GM12874 (cell line): ENCODE measurements at regions not wholly inside any gene's neighbourhood (a gene's known extent, or its start where the extent isn't known, plus 50 kb on each side); places are given as distances from the start of the nearest gene placed in this dataset.

ENCODE experiments used
- TF ChIP-seq, protein P1 (sequence below): IDR thresholded peaks from 2 replicates; pipeline ENCODE4 v1.5.1; 2011; ENCODE audit warnings: low read depth, mild to moderate bottlenecking, control low read depth, low read length, moderate library complexity; ENCODE audit not compliant: insufficient read depth

DNA sequence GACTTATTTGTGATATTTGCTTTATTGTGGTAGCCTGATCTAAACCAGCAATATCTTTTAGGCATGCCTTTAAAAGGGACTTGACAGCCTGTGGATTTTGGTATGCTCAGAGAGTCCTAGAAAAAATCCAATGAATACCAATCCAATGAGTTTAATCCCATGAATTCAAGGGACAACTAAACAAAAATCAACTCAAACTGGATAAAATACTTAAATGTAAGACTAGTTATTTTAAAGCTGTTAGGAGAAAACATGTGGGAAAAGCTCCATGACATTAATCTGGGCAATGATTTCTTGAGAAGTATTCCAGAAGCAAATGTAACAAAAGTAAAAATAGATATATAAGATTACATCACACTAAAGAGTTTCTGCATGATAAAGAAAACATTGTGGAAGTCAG, 711.5 kb upstream of the PITX2 start:
- TF ChIP-seq, protein P1, sequence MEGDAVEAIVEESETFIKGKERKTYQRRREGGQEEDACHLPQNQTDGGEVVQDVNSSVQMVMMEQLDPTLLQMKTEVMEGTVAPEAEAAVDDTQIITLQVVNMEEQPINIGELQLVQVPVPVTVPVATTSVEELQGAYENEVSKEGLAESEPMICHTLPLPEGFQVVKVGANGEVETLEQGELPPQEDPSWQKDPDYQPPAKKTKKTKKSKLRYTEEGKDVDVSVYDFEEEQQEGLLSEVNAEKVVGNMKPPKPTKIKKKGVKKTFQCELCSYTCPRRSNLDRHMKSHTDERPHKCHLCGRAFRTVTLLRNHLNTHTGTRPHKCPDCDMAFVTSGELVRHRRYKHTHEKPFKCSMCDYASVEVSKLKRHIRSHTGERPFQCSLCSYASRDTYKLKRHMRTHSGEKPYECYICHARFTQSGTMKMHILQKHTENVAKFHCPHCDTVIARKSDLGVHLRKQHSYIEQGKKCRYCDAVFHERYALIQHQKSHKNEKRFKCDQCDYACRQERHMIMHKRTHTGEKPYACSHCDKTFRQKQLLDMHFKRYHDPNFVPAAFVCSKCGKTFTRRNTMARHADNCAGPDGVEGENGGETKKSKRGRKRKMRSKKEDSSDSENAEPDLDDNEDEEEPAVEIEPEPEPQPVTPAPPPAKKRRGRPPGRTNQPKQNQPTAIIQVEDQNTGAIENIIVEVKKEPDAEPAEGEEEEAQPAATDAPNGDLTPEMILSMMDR = no peak

DNA sequence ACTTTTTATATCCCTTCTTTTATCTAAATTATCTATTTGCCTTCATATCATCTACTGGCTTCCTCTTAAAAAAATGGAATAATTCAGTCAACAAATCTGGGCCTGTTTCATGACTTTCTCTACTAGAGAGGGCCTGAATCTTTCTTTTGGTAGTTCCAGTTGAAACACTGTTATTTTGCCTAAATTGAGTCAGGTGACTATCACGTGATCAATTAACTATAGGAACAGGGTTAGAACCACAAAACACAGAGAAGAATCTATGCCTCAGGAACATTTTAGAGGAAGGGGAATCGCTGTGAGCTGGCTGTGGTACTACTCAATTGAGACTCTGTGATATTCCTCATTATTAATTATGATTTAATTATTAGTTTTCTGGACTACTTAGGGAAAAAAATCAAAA, 736.7 kb upstream of the PITX2 start:
- TF ChIP-seq, protein P1 = no peak

DNA sequence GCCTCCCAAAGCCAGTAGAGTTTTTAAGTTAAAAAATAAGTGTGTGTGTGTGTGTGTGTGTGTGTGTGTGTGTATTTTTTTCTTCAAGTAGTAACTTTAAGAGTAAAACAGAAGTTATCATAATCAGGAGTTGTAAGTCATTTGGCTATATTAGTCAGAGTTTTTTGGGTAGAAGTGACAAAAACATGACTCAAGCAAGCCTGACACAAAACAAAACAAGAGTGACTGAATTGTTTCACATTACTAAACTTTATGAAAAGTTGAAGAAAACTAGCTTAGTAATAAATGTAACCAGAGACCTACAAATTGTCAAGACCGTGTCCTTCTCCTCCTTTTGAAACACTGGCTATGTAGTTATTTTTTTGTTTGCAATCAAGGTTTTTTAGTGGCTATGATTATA, 738.0 kb upstream of the PITX2 start:
- TF ChIP-seq, protein P1 = no peak

DNA sequence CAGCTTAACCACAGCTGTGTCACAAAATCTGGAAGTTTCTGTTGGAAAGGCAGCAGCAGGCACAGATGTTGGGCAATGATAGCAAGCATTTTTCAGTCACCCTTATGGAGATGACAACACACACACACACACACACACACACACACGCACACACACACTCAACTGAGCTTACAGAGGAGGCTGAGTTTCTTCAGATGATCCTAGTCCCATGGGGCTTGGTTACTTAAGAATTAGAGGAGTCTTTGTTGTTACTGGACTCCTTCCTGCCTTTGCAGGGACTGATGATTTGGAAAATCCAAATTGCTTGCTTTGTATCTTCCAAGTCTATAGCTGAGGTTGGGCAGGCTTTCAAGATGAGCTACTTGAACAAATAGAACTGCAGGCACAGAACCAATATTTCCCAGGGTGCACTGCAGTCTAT, 740.1 kb upstream of the PITX2 start:
- TF ChIP-seq, protein P1 = no peak

DNA sequence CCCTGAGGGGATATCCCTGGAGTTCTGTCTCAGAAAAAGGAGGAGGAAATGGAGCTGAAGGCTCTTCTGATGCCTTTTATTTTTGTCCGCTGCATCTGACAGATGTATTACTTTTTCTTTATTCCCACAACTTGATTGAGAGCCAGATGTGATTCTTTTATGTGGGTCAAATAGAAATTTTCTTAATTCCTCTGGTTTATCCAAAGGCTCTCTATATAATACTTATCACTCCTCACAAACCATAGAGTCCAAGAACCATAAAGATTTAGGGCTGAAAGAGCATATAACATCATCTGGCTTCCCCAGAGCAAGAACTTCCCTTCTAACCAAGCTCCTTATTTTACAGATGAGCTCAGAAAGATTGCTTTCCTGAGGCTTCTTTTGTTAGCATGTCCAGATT, 756.7 kb upstream of the FAM241A start:
- TF ChIP-seq, protein P1 = no peak

DNA sequence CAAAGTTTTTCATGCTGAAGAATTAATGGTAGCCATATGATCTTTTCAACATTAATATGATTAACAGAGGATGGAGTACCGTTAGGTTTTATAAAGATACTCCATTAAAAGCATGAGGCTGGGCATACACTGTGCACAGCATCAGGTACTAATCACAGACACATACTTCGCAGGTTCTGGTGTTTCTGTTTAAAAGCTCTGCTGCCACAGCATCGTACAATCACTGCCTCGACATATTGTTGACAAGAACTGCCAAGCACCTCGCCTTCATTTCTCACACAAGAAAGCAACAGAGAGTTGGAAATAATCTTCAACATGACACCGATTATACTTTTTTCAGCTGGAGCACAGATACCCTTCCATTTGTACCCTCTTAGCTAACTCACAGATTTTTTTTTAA, 753.4 kb upstream of the FAM241A start:
- TF ChIP-seq, protein P1 = no peak

DNA sequence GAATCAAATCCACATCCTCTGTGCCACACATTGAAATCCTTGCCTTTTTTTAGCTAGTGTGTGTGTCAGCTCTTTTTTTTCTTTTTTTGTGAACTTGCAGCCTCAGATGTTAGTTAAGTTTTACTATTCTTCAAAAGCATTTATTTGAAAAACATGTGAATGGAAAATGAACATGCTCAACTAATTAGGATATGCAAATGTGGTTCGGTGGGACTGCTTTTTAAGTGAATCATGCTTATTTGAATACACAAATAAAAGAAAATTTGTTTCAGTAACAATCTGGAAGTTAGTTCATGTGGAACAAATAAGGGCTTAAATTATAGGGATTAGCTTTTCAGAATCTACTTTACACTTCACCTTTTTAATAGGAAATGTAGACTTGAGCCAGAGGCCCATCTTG, 751.5 kb upstream of the FAM241A start:
- TF ChIP-seq, protein P1 = no peak

DNA sequence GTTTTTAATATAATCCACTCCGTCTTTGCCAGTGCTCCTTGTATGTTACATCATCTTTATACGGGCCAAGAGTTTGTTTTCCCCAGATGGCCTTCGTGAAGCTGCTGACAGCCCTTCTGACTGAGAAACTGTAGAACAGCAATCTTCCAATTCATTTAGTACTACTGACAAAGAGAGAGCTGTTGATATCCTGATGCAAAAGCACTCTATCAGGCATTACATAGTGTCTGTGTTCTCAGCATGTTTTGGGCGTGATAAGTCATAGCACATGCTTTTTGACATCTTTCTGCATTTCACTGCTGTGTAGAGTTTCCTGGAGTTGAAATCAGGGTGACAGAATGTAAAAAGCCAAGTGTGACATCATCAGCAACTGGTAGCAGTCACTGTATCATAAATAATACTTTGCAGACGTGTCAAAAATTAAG, 746.3 kb upstream of the FAM241A start:
- TF ChIP-seq, protein P1 = no peak
